ENCODE measurements at regions not wholly inside any gene's neighbourhood (a gene's known extent, or its start where the extent isn't known, plus 50 kb on each side); places are given as distances from the start of the nearest gene placed in this dataset.

DNA sequence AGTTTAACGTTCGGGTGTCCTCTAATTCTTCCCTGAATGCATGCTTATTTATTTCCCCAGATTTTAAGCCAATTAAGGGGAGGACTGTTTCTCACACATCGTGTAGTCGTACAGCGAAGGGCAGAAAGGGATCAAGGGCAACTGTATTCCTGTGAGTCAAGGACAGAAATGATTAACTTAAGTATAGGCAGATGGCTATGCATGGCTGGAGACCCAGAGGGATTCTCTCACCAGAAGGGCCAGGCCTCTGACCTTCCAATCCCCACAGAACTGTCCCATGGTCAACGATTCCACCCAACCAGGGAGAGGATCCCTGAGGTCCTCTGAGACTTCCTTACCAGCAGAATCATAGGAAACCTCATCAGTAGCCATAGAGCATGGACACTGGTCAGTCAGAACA lies 161.8 kb upstream of the MAP1B start:
- H3K4me3 ChIP-seq (ENCODE audit: control insufficient read depth in 2 of 3, extremely low read depth in 1 of 3, insufficient read depth in 2 of 3, low read depth in 1 of 3, low read length in 3 of 3), result no peak overlapping the region
- H4K20me1 ChIP-seq (ENCODE audit: control insufficient read depth, extremely low read depth, insufficient read depth, low read length), result no peaks in the 10 kb centered on the region
- H3K9me3 ChIP-seq (ENCODE audit: control insufficient read depth, low read depth, low read length), result no peaks in the 10 kb centered on the region
- H3K9ac ChIP-seq (ENCODE audit: control insufficient read depth, extremely low read depth, insufficient read depth, low read length), result no peak overlapping the region
- no peak overlapping the region for H2AFZ ChIP-seq (ENCODE audit: control insufficient read depth, low read length)
- H3K27ac ChIP-seq (ENCODE audit: control insufficient read depth, insufficient read depth, low read length), result no peak overlapping the region
- dilution Hi-C loops (cut with MboI; ENCODE audit: extremely low pct_ligation_motif_present, low sequenced_read_pairs), result no loop called here
- H3K36me3 ChIP-seq (ENCODE audit: control insufficient read depth in 2 of 2, extremely low read depth in 1 of 2, insufficient read depth in 2 of 2, low read length in 2 of 2), result no peaks in the 10 kb centered on the region
- no peaks in the 10 kb centered on the region for H3K9me1 ChIP-seq (ENCODE audit: control insufficient read depth, extremely low read depth, insufficient read depth, low read length)
- H3K4me2 ChIP-seq (ENCODE audit: control insufficient read depth, extremely low read depth, insufficient read depth, low read depth, low read length), result no peak overlapping the region
- DNase-seq (ENCODE audit: low read depth, low spot score) (no peak), FAIRE-seq (no peak)
- no peaks in the 10 kb centered on the region for H3K27me3 ChIP-seq (ENCODE audit: control insufficient read depth, extremely low read depth, insufficient read depth, low read length)
- no peaks in the 10 kb centered on the region for H3K4me1 ChIP-seq (ENCODE audit: control insufficient read depth, extremely low read depth, insufficient read depth, low read length)
- H3K79me2 ChIP-seq (ENCODE audit: control insufficient read depth, insufficient read depth, low read length), result no peaks in the 10 kb centered on the region
- TF ChIP-seq EZH2 (IDR thresholded peaks at IDR 0.05; ENCODE audit: low read length), result no peak
- TF ChIP-seq, protein P1, sequence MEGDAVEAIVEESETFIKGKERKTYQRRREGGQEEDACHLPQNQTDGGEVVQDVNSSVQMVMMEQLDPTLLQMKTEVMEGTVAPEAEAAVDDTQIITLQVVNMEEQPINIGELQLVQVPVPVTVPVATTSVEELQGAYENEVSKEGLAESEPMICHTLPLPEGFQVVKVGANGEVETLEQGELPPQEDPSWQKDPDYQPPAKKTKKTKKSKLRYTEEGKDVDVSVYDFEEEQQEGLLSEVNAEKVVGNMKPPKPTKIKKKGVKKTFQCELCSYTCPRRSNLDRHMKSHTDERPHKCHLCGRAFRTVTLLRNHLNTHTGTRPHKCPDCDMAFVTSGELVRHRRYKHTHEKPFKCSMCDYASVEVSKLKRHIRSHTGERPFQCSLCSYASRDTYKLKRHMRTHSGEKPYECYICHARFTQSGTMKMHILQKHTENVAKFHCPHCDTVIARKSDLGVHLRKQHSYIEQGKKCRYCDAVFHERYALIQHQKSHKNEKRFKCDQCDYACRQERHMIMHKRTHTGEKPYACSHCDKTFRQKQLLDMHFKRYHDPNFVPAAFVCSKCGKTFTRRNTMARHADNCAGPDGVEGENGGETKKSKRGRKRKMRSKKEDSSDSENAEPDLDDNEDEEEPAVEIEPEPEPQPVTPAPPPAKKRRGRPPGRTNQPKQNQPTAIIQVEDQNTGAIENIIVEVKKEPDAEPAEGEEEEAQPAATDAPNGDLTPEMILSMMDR (optimal IDR thresholded peaks at IDR 0.05 in 1 of 3, IDR thresholded peaks at IDR 0.05 in 1 of 3, conservative IDR thresholded peaks at IDR 0.05 in 1 of 3; ENCODE audit: extremely low read depth in 1 of 3, insufficient read depth in 2 of 3, low read length in 3 of 3), result no peak

- H3K4me3 ChIP-seq (ENCODE audit: control insufficient read depth in 2 of 3, extremely low read depth in 1 of 3, insufficient read depth in 2 of 3, low read depth in 1 of 3, low read length in 3 of 3), result no peak overlapping the region
- TF ChIP-seq EZH2 (IDR thresholded peaks at IDR 0.05; ENCODE audit: low read length), result no peak
- no peaks in the 10 kb centered on the region for H3K9me1 ChIP-seq (ENCODE audit: control insufficient read depth, extremely low read depth, insufficient read depth, low read length)
- no peak overlapping the region for H3K9ac ChIP-seq (ENCODE audit: control insufficient read depth, extremely low read depth, insufficient read depth, low read length)
- no peaks in the 10 kb centered on the region for H3K9me3 ChIP-seq (ENCODE audit: control insufficient read depth, low read depth, low read length)
- H2AFZ ChIP-seq (ENCODE audit: control insufficient read depth, low read length), result no peak overlapping the region
- H3K79me2 ChIP-seq (ENCODE audit: control insufficient read depth, insufficient read depth, low read length), result no peaks in the 10 kb centered on the region
- dilution Hi-C loops (cut with MboI; ENCODE audit: extremely low pct_ligation_motif_present, low sequenced_read_pairs), result no loop called here
- no peaks in the 10 kb centered on the region for H3K4me1 ChIP-seq (ENCODE audit: control insufficient read depth, extremely low read depth, insufficient read depth, low read length)
- H3K36me3 ChIP-seq (ENCODE audit: control insufficient read depth in 2 of 2, extremely low read depth in 1 of 2, insufficient read depth in 2 of 2, low read length in 2 of 2), result no peaks in the 10 kb centered on the region
- no peaks in the 10 kb centered on the region for H4K20me1 ChIP-seq (ENCODE audit: control insufficient read depth, extremely low read depth, insufficient read depth, low read length)
- no peak overlapping the region for H3K4me2 ChIP-seq (ENCODE audit: control insufficient read depth, extremely low read depth, insufficient read depth, low read depth, low read length)
- H3K27ac ChIP-seq (ENCODE audit: control insufficient read depth, insufficient read depth, low read length), result no peak overlapping the region
- H3K27me3 ChIP-seq (ENCODE audit: control insufficient read depth, extremely low read depth, insufficient read depth, low read length), result no peaks in the 10 kb centered on the region
- DNase-seq (ENCODE audit: low read depth, low spot score) (no peak), FAIRE-seq (no peak)
These were observed 160.8 kb upstream of the MAP1B start for GRCh38 chr5:71946343-71947030.

GRCh38 chr5:71948206-71948605 lies 159.1 kb upstream of the MAP1B start:
- Histone ChIP-seq H3K27ac (ENCODE audit: control insufficient read depth, insufficient read depth, low read length) (no peak overlapping the region), H3K36me3 (ENCODE audit: control insufficient read depth in 2 of 2, extremely low read depth in 1 of 2, insufficient read depth in 2 of 2, low read length in 2 of 2) (no peaks in the 10 kb centered on the region), H3K9me3 (ENCODE audit: control insufficient read depth, low read depth, low read length) (no peaks in the 10 kb centered on the region), H3K4me3 (ENCODE audit: control insufficient read depth in 2 of 3, extremely low read depth in 1 of 3, insufficient read depth in 2 of 3, low read depth in 1 of 3, low read length in 3 of 3) (no peak overlapping the region), H4K20me1 (ENCODE audit: control insufficient read depth, extremely low read depth, insufficient read depth, low read length) (no peaks in the 10 kb centered on the region), H3K4me2 (ENCODE audit: control insufficient read depth, extremely low read depth, insufficient read depth, low read depth, low read length) (no peak overlapping the region), H3K9me1 (ENCODE audit: control insufficient read depth, extremely low read depth, insufficient read depth, low read length) (no peaks in the 10 kb centered on the region), H2AFZ (ENCODE audit: control insufficient read depth, low read length) (no peak overlapping the region), H3K9ac (ENCODE audit: control insufficient read depth, extremely low read depth, insufficient read depth, low read length) (no peak overlapping the region), H3K79me2 (ENCODE audit: control insufficient read depth, insufficient read depth, low read length) (no peaks in the 10 kb centered on the region), H3K27me3 (ENCODE audit: control insufficient read depth, extremely low read depth, insufficient read depth, low read length) (no peaks in the 10 kb centered on the region), H3K4me1 (ENCODE audit: control insufficient read depth, extremely low read depth, insufficient read depth, low read length) (no peaks in the 10 kb centered on the region)
- TF ChIP-seq EZH2 (IDR thresholded peaks at IDR 0.05; ENCODE audit: low read length), result no peak
- TF ChIP-seq, protein P1 (optimal IDR thresholded peaks at IDR 0.05 in 1 of 3, IDR thresholded peaks at IDR 0.05 in 1 of 3, conservative IDR thresholded peaks at IDR 0.05 in 1 of 3; ENCODE audit: extremely low read depth in 1 of 3, insufficient read depth in 2 of 3, low read length in 3 of 3), result no peak
- FAIRE-seq (no peak), DNase-seq (ENCODE audit: low read depth, low spot score) (no peak)
- dilution Hi-C loops (cut with MboI; ENCODE audit: extremely low pct_ligation_motif_present, low sequenced_read_pairs), result no loop called here
